Left colon (tissue), 2 donors: ENCODE measurements at regions not wholly inside any gene's neighbourhood (a gene's known extent, or its start where the extent isn't known, plus 50 kb on each side); places are given as distances from the start of the nearest gene placed in this dataset.
"Not testable (repeated sequence)": the region's sequence is repeated elsewhere in the genome, so short reads cannot be mapped to it uniquely, and the experiment has no call there.

Experiments used
- ATAC-seq: fragments of 200-7000 bp; cut with Tn5 transposase; one replicate; pipeline ENCODE4 v1.9.1; 2020; ENCODE audit warnings: mild to moderate bottlenecking, moderate library complexity
- DNase-seq, 2 donors: peaks; one replicate each; pipeline ENCODE4 v3.0.0-alpha.2; 2020
- intact Hi-C, 2 donors: fragments of 100-400 bp; cut with DNase I in 1 of 2; cut with micrococcal nuclease in 1 of 2; formaldehyde crosslinking; loops; one replicate each; pipeline versions ENCODE4 v1.11.2 to v1.14.0; 2022; cut with DNase I, micrococcal nuclease
- donor health status: DM: no; HTN: no; CAD: no.
- donor health status: DM: yes; HTN: yes; CAD: no.

GRCh38 chr9:90128587-90129190 is 513.9 kb downstream of the DIRAS2 start:
- DNase-seq: no peak
- ATAC-seq: no peak
- intact Hi-C loops: loop anchor here in 1 of 2 donors (10.0 kb wide), 1 partner anchor 746 kb away; no protein-coding TSS in a partner anchor

- ATAC-seq (no peak), DNase-seq (no peak)
- intact Hi-C loops: loop anchor here in 1 of 2 donors (10.0 kb wide), 1 partner anchor 745 kb away; no protein-coding TSS in a partner anchor
These were observed 513.2 kb downstream of the DIRAS2 start for GRCh38 chr9:90129446-90129845.

GRCh38 chr9:90131568-90131967 is 511.1 kb downstream of the DIRAS2 start:
- ATAC-seq: no peak
- no peak for DNase-seq
- intact Hi-C loops: no loop called here

GRCh38 chr9:90132866-90133265 is 509.8 kb downstream of the DIRAS2 start:
- no peak for ATAC-seq
- DNase-seq: no peak
- intact Hi-C loops: no loop called here

- DNase-seq (no peak), ATAC-seq (no peak)
- intact Hi-C loops: no loop called here
These were observed 504.8 kb downstream of the DIRAS2 start for GRCh38 chr9:90137801-90138200.

GRCh38 chr9:90140131-90140818 is 502.3 kb downstream of the DIRAS2 start:
- DNase-seq: no peak
- ATAC-seq: no peak
- intact Hi-C loops: no loop called here

GRCh38 chr9:90141723-90142122 is 500.9 kb downstream of the DIRAS2 start:
- intact Hi-C loops: no loop called here
- peak; percentile 85 for ATAC-seq
- no peak for DNase-seq

- intact Hi-C loops: no loop called here
- DNase-seq (peak in 1 of 2 donors; percentile 85), ATAC-seq (peak; percentile 70)
These were observed 500.0 kb downstream of the DIRAS2 start for GRCh38 chr9:90142580-90142979.

GRCh38 chr9:90147426-90147825 is 495.2 kb downstream of the DIRAS2 start:
- intact Hi-C loops: no loop called here
- ATAC-seq: no peak
- DNase-seq: no peak

- no peak for ATAC-seq
- intact Hi-C loops: no loop called here
These were observed 486.3 kb downstream of the DIRAS2 start for GRCh38 chr9:90156318-90156717.

GRCh38 chr9:90162326-90162725 is 480.3 kb downstream of the DIRAS2 start:
- ATAC-seq (no peak), DNase-seq (no peak)
- intact Hi-C loops: no loop called here

More at GRCh38 chr9:90156318-90156717, 486.3 kb downstream of the DIRAS2 start:
- DNase-seq: no peak

- peak; percentile 83 for ATAC-seq
- intact Hi-C loops: no loop called here
- DNase-seq: peak; percentile 39 to 42
These were observed 479.8 kb downstream of the DIRAS2 start for GRCh38 chr9:90162819-90163218.

GRCh38 chr9:90165281-90165680 is 477.3 kb downstream of the DIRAS2 start:
- ATAC-seq (peak; percentile 69), DNase-seq (peak; percentile 73 to 79)
- intact Hi-C loops: no loop called here

GRCh38 chr9:90166374-90166773 is 476.2 kb downstream of the DIRAS2 start:
- ATAC-seq, intact Hi-C loops, DNase-seq: not testable (repeated sequence)

- DNase-seq (no peak), ATAC-seq (peak; percentile 56)
- intact Hi-C loops: no loop called here
These were observed 474.7 kb downstream of the DIRAS2 start for GRCh38 chr9:90167914-90168313.

GRCh38 chr9:90169490-90169889 is 473.1 kb downstream of the DIRAS2 start:
- peak; percentile 83 for ATAC-seq
- intact Hi-C loops: no loop called here
- DNase-seq: no peak

GRCh38 chr9:90173935-90174334 is 468.7 kb downstream of the DIRAS2 start:
- DNase-seq, intact Hi-C loops: not testable (repeated sequence)
- peak; percentile 18 for ATAC-seq

GRCh38 chr9:90174346-90174745 is 468.3 kb downstream of the DIRAS2 start:
- peak; percentile 61 for ATAC-seq
- DNase-seq, intact Hi-C loops: not testable (repeated sequence)

GRCh38 chr9:90175257-90175656 is 467.4 kb downstream of the DIRAS2 start:
- intact Hi-C loops: no loop called here
- ATAC-seq (no peak), DNase-seq (no peak)

- intact Hi-C loops: no loop called here
- DNase-seq (no peak), ATAC-seq (no peak)
These were observed 466.8 kb downstream of the DIRAS2 start for GRCh38 chr9:90175865-90176264.
